H9 (cell line): ENCODE measurements at regions not wholly inside any gene's neighbourhood (a gene's known extent, or its start where the extent isn't known, plus 50 kb on each side); places are given as distances from the start of the nearest gene placed in this dataset.

Experiments
- DNase-seq: peaks from one replicate; pipeline ENCODE4 v3.0.0-alpha.2; 2017
- H2AFZ ChIP-seq: one replicate; pipeline ENCODE4 v1.6.1; 2013; ENCODE audit warnings: mild to moderate bottlenecking, low read length, control low read depth, moderate library complexity
- H2AK5ac ChIP-seq: 2 replicates; pipeline ENCODE4 v1.6.1; 2013; ENCODE audit warnings: low read length, control low read depth, mixed read lengths; ENCODE audit not compliant: insufficient read length
- H2BK120ac ChIP-seq: one replicate; pipeline ENCODE4 v1.6.1; 2013; ENCODE audit warnings: low read depth, mild to moderate bottlenecking, low read length, control low read depth, inconsistent platforms; ENCODE audit not compliant: poor library complexity, severe bottlenecking
- H2BK12ac ChIP-seq: 2 replicates; pipeline ENCODE4 v1.6.1; 2013; ENCODE audit warnings: low read length, control low read depth, mixed read lengths, low read depth; ENCODE audit not compliant: insufficient read length
- H2BK15ac ChIP-seq: 2 replicates; pipeline ENCODE4 v1.6.1; 2013; ENCODE audit warnings: low read depth, low read length, control low read depth
- H2BK20ac ChIP-seq: one replicate; pipeline ENCODE4 v1.6.1; 2013; ENCODE audit warnings: low read depth, mild to moderate bottlenecking, low read length, control low read depth, inconsistent platforms; ENCODE audit not compliant: poor library complexity, severe bottlenecking
- H2BK5ac ChIP-seq: 2 replicates; pipeline ENCODE4 v1.6.1; 2013; ENCODE audit warnings: low read length, control low read depth, mixed read lengths; ENCODE audit not compliant: insufficient read length
- H3K14ac ChIP-seq: 2 replicates; pipeline ENCODE4 v1.6.1; 2013; ENCODE audit warnings: low read length, control low read depth; ENCODE audit not compliant: insufficient read depth
- H3K18ac ChIP-seq: 2 replicates; pipeline ENCODE4 v1.6.1; 2013; ENCODE audit warnings: low read depth, mild to moderate bottlenecking, mixed read lengths, low read length, control low read depth; ENCODE audit not compliant: insufficient read length
- H3K23ac ChIP-seq: 2 replicates; pipeline ENCODE4 v1.6.1; 2013; ENCODE audit warnings: low read length, control low read depth, mixed read lengths, low read depth; ENCODE audit not compliant: insufficient read length
- H3K23me2 ChIP-seq: 2 replicates; pipeline ENCODE4 v1.6.1; 2013; ENCODE audit warnings: low read depth, mild to moderate bottlenecking, mixed read lengths, low read length, control low read depth; ENCODE audit not compliant: insufficient read length, poor library complexity, severe bottlenecking
- H3K27ac ChIP-seq: 2 replicates; pipeline ENCODE4 v1.5.1; 2013; ENCODE audit warnings: low read length, control low read depth, mixed read lengths, low read depth; ENCODE audit not compliant: insufficient read length
- H3K27me3 ChIP-seq: 2 replicates; pipeline ENCODE4 v1.6.1; 2013; ENCODE audit warnings: low read length, control low read depth, inconsistent platforms; ENCODE audit not compliant: insufficient read depth
- H3K4ac ChIP-seq: 2 replicates; pipeline ENCODE4 v1.6.1; 2013; ENCODE audit warnings: low read depth, mild to moderate bottlenecking, control low read depth, inconsistent platforms, low read length, moderate library complexity
- H3K4me1 ChIP-seq: 2 replicates; pipeline ENCODE4 v1.6.1; 2013; ENCODE audit warnings: low read length, control low read depth, inconsistent platforms; ENCODE audit not compliant: insufficient read depth
- H3K4me2 ChIP-seq: 2 replicates; pipeline ENCODE4 v1.6.1; 2013; ENCODE audit warnings: low read length, control low read depth, mixed read lengths; ENCODE audit not compliant: insufficient read length, insufficient read depth
- H3K56ac ChIP-seq: 2 replicates; pipeline ENCODE4 v1.6.1; 2013; ENCODE audit warnings: low read depth, mild to moderate bottlenecking, mixed read lengths, low read length, control low read depth; ENCODE audit not compliant: insufficient read length
- H3K79me1 ChIP-seq: 2 replicates; pipeline ENCODE4 v1.6.1; 2013; ENCODE audit warnings: low read depth, mild to moderate bottlenecking, moderate library complexity, low read length, control low read depth, inconsistent platforms; ENCODE audit not compliant: insufficient read depth, poor library complexity, severe bottlenecking
- H3K79me2 ChIP-seq: 2 replicates; pipeline ENCODE4 v1.6.1; 2013; ENCODE audit warnings: low read length, control low read depth, inconsistent platforms; ENCODE audit not compliant: insufficient read depth
- H3K9ac ChIP-seq: 2 replicates; pipeline ENCODE4 v1.6.1; 2013; ENCODE audit warnings: low read length, control low read depth, mixed read lengths; ENCODE audit not compliant: insufficient read length; ENCODE audit errors: extremely low read depth
- H3K9me3 ChIP-seq: one replicate; pipeline ENCODE4 v1.6.1; 2013; ENCODE audit warnings: low read depth, low read length, inconsistent platforms; ENCODE audit not compliant: control insufficient read depth
- H3T11ph ChIP-seq: one replicate; pipeline ENCODE4 v1.6.1; 2013; ENCODE audit warnings: mild to moderate bottlenecking, low read length, control low read depth, inconsistent platforms
- H4K20me1 ChIP-seq: one replicate; pipeline ENCODE4 v1.6.1; 2013; ENCODE audit not compliant: control insufficient read depth, insufficient read length, insufficient read depth
- H4K5ac ChIP-seq: 2 replicates; pipeline ENCODE4 v1.6.1; 2013; ENCODE audit warnings: low read depth, mild to moderate bottlenecking, mixed read lengths, low read length, control low read depth; ENCODE audit not compliant: insufficient read length
- H4K8ac ChIP-seq: replicated peaks from 2 replicates; pipeline ENCODE4 v1.6.1; 2013; ENCODE audit warnings: low read length, control low read depth, mixed read lengths, low read depth; ENCODE audit not compliant: insufficient read length
- H4K91ac ChIP-seq: 2 replicates; pipeline ENCODE4 v1.6.1; 2013; ENCODE audit warnings: low read depth, mild to moderate bottlenecking, moderate library complexity, mixed read lengths, low read length, control low read depth; ENCODE audit not compliant: insufficient read length
- H3K27ac Mint-ChIP-seq, 3 experiments: 2 replicates in 2 of 3; 3 replicates in 1 of 3; pipeline ENCODE4 v1.8.0; 2020 to 2021; ENCODE audit warnings: mixed read lengths in 3 of 3, mild to moderate bottlenecking in 1 of 3, moderate library complexity in 1 of 3
- H3K27me3 Mint-ChIP-seq: 2 replicates; pipeline ENCODE4 v1.8.0; 2021; ENCODE audit warnings: low read depth, mild to moderate bottlenecking, moderate library complexity, mixed read lengths
- H3K36me3 Mint-ChIP-seq, 3 experiments: 2 replicates in 2 of 3; 3 replicates in 1 of 3; pipeline ENCODE4 v1.8.0; 2020 to 2021; ENCODE audit warnings: low read depth in 3 of 3, mixed read lengths in 3 of 3; ENCODE audit not compliant: insufficient read depth in 1 of 3
- H3K4me1 Mint-ChIP-seq, 2 experiments: 2 replicates each; pipeline ENCODE4 v1.8.0; 2020; ENCODE audit warnings: mixed read lengths in 2 of 2
- H3K4me3 Mint-ChIP-seq, 2 experiments: 2 replicates in 1 of 2; 3 replicates in 1 of 2; pipeline ENCODE4 v1.8.0; 2020 to 2021; ENCODE audit warnings: mild to moderate bottlenecking in 2 of 2, mixed read lengths in 2 of 2, moderate library complexity in 1 of 2
- H3K9me3 Mint-ChIP-seq, 2 experiments: 2 replicates in 1 of 2; 3 replicates in 1 of 2; pipeline ENCODE4 v1.8.0; 2020; ENCODE audit warnings: mild to moderate bottlenecking in 2 of 2, mixed read lengths in 2 of 2, moderate library complexity in 1 of 2
- WGBS: extraction: QIAGEN DNeasy Blood & Tissue Kit; methylation state at CpG from one replicate; pipeline ENCODE4 v1.1.7; 2013; ENCODE audit warnings: missing lambda C conversion rate, low lambda C conversion rate, mixed read lengths; ENCODE audit not compliant: insufficient read length; ENCODE audit errors: extremely low coverage; 5-methylcytosine and 5-hydroxymethylcytosine counted together
- TF ChIP-seq, protein P1 (sequence below): fragments of 200-600 bp; sonication (generic); conservative IDR thresholded peaks from 3 replicates; pipeline ENCODE4 v1.8.0; 2021; ENCODE audit warnings: antibody characterized with exemption, mild to moderate bottlenecking

DNA sequence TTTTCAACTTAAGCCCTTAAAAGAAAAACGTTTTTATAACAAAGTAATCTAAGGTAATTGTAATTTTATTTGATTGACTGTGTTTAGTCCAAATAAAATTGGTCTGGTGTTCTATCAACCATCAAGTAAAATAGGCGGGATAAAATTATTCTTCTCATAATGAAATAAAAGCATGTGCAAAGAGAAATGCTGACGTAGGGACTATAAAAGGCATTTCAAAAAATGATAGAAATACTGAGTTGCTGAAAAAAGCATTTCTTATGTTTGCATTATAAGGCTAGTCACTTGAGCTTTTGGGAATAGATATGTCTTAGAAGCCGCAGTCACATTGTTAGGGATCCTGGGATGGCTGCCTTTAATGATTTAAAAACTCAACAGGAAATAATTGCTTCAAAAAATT, 608.0 kb upstream of the JAG1 start:
- peaks cover 3% of the 10 kb centered on the region in 2 experiments for H3K4me1 Mint-ChIP-seq
- H3K27me3 Mint-ChIP-seq, result no peaks in the 10 kb centered on the region; the same call in 1 of the 2 replicates
- Histone ChIP-seq H3K4me2 (no peak overlapping the region), H3K23me2 (no peaks in the 10 kb centered on the region), H3K27me3 (no peaks in the 10 kb centered on the region), H3K23ac (no peak overlapping the region), H3K18ac (no peak overlapping the region), H3T11ph (no peak overlapping the region), H2AFZ (no peak overlapping the region), H3K79me1 (no peaks in the 10 kb centered on the region), H4K8ac (no peak overlapping the region), H2BK120ac (no peak overlapping the region), H3K4ac (no peak overlapping the region), H3K27ac (no peak overlapping the region), H3K79me2 (no peaks in the 10 kb centered on the region), H2BK12ac (no peak overlapping the region), H3K9me3 (no peaks in the 10 kb centered on the region), H4K5ac (no peak overlapping the region), H3K9ac (no peak overlapping the region), H4K91ac (no peak overlapping the region), H2BK5ac (no peak overlapping the region), H2BK20ac (no peak overlapping the region), H4K20me1 (no peaks in the 10 kb centered on the region), H3K56ac (no peak overlapping the region), H2BK15ac (no peak overlapping the region), H2AK5ac (no peak overlapping the region), H3K14ac (no peak overlapping the region), H3K4me1 (no peaks in the 10 kb centered on the region)
- no peak for DNase-seq
- H3K9me3 Mint-ChIP-seq, result peaks cover 0 to 4% of the 10 kb centered on the region in 2 experiments; a peak in 2 of 5 replicates
- H3K36me3 Mint-ChIP-seq, result peaks cover 0 to 10% (median 1%) of the 10 kb centered on the region in 3 experiments; a peak in 3 of 7 replicates
- no peak overlapping the region for H3K4me3 Mint-ChIP-seq
- H3K27ac Mint-ChIP-seq, result no peak overlapping the region
- no CpG with 5 or more reads among the region's 4 CpGs for WGBS
- TF ChIP-seq, protein P1, sequence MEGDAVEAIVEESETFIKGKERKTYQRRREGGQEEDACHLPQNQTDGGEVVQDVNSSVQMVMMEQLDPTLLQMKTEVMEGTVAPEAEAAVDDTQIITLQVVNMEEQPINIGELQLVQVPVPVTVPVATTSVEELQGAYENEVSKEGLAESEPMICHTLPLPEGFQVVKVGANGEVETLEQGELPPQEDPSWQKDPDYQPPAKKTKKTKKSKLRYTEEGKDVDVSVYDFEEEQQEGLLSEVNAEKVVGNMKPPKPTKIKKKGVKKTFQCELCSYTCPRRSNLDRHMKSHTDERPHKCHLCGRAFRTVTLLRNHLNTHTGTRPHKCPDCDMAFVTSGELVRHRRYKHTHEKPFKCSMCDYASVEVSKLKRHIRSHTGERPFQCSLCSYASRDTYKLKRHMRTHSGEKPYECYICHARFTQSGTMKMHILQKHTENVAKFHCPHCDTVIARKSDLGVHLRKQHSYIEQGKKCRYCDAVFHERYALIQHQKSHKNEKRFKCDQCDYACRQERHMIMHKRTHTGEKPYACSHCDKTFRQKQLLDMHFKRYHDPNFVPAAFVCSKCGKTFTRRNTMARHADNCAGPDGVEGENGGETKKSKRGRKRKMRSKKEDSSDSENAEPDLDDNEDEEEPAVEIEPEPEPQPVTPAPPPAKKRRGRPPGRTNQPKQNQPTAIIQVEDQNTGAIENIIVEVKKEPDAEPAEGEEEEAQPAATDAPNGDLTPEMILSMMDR, result no peak
